Dermis microvascular lymphatic vessel endothelial cell (primary cell): ENCODE measurements at regions not wholly inside any gene's neighbourhood (a gene's known extent, or its start where the extent isn't known, plus 50 kb on each side); places are given as distances from the start of the nearest gene placed in this dataset.
A peak's percentile ranks its signal among the peaks of the same experiment; 100 is the strongest.
"Not testable (repeated sequence)": the region's sequence is repeated elsewhere in the genome, so short reads cannot be mapped to it uniquely, and the experiment has no call there.

Experiments
- DNase-seq, 2 donors: peaks; one replicate each; pipeline versions ENCODE4 v3.0.0 to v3.0.0-alpha.2; 2010; ENCODE audit warnings: low read depth in 2 of 2

DNA sequence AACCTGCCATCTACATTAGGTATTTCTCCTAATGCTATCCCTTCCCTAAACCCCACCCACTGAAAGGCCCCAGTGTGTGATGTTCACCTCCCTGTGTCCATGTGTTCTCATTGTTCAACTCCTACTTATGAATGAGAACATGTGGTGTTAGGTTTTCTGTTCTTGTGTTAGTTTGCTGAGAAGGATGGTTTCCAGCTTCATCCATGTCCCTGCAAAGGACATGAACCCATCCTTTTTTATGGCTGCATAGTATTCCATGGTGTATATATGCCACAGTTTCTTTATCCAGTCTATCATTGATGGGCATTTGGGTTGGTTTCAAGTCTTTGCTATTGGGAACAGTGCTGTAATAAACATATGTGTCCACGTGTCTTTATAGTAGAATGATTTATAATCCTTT lies 149.2 kb downstream of the PCDH7 start:
- DNase-seq, result not testable (repeated sequence)

DNA sequence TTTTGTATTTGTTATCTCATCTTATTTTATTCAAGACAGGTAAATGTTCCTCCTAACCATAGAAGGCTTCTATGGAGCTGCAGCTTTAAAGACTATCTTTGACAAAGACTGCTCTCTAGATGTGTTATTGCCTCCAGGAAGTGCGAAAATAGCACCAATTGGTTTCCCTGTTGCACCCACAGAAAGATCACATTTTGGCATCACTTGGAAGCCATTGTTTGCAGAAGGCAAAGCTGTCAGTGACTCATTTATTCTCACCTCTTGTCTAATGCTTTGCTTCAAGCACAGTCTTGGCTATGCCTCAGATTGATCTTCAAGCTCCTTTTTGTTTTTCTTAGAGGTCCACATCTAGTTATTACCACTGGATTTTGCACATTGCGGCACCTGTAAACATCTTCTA lies 150.3 kb downstream of the PCDH7 start:
- peak in 1 of 2 donors; percentile 11 for DNase-seq

DNA sequence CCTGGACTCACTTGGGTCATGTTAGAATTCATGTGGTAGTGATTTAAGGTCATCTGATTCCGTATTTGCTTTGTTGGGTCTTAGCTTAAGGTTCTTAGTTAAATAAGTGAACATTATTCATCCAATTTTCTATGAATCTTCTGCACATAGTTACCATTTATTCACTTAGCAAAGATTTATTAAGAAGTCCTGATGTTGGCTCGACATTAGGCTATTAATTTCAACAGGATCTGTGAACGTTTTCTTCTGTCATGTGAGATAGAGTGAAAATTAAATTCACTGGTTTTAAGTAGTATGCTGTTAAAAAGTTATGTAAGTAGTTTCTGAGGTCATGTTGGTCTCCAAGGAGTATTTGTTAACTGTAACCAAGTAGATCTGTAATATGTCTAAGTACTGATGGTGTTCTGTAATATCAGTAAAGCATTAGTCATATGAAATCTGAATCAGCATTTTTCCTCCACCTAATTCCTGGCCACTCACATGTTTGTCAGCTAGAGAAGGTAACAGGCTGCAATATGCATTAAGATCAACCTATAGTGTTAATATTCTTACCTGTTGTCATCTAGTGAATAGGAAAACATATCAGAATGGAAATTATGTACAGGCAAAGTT lies 155.6 kb downstream of the PCDH7 start:
- DNase-seq, result no peak

DNA sequence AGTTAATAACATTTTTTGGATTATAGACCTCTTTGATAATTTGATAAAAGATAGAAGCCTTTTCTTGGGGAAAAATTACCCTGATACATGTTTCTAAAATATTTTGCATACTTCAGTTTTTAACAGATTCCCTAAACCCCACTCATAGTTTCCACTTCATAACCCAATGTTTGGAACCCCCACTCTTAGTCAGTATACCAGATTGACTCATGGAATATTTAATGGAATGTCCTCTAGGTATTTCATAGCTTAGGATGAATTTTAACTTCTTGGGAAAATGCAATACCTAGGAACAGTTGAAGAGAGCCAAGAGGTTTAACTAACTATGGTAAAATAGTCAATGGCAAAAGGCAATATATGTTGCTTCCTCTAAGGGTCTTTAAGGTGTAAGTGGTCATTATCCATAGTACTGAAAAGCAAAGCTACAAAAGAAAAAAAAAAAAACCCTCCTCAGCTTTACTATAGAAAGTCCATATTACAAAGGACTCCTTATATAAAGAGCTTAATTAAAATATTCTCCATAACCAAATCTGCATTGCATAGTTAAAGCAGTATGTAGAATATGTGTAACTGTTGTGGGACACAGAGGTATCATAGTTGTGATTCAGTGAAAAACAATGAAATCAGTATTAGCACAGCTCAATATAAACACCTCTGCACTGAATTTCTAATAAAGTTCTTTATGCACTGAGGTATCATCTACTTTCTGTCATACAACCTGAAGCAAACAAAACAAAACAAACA lies 159.9 kb downstream of the PCDH7 start:
- no peak for DNase-seq

DNA sequence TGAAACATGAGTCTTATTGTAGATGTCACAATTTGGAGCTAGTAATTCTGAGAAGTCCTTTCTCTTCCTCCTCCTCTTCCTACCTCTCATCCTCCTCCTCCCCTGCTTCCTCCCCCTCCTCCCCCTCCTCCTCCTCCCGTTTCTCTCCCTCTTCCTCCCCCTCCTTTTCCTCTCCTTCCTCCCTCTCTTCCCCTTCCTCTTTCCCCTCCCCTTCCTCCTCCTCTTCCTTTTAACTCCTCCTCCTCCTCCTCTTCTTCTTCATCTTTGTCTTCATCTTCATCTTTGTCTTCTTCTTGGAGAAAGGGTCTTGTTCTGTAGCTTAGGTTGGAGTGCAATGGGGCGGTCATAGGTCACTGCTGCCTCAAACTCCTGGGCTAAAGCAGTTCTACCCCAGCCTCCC lies 161.8 kb downstream of the PCDH7 start:
- DNase-seq, result no peak

DNA sequence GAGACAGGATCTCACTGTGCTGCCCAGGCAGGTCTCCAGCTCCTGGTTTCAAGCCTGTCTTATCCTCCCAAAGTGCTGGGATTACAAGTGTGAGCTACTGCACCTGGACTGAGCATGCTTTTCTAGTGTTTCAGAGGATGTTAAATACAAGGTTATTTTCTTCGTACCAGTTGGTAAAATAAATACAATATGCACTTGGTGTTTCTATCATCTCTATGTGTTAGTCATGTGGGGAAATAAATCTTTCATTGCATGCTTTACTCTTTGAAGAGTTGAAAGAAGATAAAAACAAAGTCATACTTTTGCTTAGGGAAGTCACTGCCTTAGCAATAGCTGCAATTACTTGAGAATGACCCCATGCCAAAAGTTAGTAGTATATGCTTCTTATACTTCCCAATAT lies 162.3 kb downstream of the PCDH7 start:
- DNase-seq, result no peak

DNA sequence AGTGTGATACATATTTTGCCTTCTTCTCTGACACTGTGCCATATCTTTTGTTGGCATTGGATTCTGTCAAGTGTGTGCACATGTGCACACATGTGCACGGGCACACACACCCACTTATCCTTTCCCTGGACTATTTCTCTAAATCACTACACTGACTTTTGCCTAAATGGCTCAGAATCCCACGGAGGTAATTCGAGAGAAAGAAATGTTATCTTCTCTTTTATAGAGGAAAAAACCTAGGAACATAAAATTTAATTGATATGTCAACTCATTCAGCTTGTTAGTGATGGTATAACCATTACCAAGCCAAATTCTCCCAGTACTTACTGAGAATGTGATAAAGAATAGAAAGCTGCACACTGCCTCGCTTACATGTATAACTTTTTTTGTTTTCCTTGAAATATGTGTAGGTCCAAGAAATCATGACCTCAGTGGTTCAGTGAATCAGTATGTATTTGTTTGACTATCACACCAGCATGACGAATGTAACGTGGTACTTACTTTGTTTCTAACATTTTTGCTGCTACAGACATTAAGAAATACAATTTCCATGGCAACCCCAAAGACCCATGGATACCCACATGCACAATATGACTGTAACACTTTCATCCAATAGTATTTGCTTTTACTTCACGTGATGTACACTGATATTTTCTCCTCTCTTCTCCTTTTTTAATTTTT lies 163.0 kb downstream of the PCDH7 start:
- no peak for DNase-seq

DNA sequence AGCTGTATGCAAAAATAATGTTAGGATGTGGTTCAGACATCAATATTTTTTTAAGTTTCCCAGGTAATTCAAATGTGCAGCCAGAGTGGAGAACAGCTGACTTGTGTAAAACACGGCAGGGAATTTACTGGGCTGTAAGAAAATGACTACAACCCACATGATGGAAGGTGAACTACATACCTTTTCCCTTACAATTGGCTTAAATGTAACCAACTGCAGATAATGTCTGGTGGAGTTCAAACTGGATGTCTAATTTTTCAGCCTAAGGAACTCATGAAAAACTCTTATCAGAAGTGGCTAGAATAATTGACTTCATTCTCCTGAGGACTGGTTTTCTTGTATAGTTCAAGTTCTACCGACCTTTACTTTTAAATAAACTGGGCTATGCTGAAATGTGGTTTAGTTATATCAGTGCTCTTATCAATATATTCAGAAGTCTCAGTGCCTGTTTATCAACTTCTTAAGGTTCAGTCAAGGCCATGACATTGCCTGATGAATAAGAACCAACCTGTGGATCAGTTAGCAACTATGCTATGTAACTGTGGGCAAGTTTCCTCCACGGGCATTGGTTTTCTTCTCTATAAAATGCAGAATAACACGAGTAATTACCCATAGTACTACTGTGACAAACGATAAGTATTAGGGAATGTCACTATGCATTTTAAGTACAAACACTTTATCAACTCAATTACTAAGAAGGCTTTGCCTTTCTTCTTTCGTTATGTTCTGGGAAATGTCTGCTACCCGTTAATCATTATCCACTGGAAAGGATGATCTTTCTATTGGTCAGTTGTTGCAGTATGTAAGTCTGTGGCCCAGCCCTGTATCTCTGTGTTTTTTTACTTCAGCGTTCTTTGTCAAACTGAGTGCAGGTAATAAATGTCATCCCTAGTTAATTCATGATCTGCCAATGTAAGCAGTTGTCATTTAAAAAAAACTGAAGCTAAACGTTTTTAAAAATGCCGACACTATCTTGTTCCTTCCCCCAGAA lies 181.6 kb downstream of the PCDH7 start:
- no peak for DNase-seq

DNA sequence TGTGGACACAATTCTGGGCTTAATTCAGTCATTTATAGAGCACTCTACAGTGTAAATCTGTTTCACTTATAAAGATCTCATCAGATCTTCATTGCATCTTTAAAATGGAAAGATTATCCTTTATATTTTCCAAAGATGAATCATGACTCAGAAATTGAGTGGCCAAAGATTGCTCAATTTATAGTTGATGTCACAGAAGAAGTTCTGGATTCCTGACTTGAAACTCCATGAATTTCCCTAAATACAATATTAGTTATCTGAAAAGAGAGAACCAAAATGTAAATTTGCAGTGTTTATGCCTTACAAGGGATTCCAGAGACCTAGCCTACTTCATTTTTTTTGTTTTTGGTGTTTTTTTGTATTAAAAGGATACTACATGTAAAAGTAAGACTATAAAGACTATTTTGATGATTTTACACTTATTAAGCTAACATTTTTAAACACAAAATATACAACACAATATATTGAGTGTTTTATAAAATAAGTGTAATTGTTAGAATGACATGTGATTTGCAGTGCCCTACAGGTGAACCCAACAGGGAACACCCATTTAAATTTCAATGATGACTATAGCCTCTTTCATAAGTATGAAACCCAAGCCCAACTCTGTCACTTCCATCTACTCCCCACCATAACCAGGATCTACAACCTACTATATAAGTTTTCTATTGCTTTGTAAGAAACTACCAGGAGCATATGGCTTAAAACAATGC lies 183.5 kb downstream of the PCDH7 start:
- no peak for DNase-seq

DNA sequence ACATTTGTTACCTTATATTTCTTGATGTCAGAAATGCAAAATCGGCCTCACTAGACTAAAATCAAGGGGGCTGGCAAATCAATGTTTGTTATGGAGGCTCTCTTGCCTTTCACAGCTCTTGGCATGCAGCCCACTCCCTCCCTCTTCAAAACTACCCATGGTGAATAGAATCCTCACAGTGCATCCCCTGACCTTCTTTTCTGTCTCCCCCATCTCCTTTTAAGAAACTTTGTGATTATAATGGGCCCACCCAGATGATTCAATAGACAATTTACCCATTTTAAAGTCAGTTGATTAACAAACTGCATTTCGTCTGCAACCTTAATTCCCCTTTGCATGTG lies 184.0 kb downstream of the PCDH7 start:
- no peak for DNase-seq

DNA sequence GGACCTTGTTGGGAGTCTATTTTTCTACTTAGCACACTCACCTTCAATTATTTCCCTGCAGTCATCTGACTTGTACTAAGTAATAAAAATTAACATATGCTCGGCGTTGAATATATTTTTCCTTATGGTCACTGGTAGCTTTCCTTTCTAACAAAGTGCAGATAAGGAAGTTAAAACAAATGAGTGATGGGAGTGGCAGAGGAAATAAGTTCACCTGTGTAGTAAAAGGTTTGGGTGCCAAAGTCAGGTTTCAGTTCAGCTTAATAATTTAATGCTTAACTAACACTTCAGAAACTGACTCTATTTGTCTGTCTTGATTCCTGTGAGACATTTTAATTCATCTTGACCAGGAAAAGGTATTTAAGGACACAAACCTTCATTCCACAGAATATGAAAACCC lies 184.4 kb downstream of the PCDH7 start:
- DNase-seq, result no peak

DNA sequence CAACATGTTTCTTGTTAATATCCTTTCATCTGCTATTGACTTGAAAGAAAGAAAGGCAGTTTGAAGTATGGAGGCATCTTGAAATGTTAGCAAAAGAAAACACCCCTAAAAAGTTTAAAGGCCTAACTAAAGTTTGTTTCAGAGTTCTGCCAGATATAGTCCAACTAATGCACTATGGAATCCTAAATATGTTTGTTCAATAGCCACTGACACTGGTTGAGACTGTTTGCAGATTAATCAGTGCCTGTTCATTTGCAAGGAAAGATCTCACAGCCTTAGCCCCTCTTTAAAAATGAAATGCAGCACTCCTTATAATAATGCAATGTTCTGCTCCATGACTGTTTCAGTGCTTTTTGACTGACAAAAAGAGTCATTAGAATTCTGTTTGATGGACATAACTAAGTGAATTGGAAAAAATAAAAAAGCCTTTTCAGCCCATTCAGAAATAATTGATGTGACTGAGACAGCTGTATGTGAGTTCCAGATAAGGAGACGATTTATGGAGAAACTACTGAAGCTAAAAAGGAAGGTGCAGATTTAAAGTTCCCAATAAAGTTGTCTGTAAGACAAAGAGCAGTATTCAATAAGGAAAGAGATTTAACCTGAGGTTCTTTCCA lies 192.0 kb downstream of the PCDH7 start:
- DNase-seq, result no peak

DNA sequence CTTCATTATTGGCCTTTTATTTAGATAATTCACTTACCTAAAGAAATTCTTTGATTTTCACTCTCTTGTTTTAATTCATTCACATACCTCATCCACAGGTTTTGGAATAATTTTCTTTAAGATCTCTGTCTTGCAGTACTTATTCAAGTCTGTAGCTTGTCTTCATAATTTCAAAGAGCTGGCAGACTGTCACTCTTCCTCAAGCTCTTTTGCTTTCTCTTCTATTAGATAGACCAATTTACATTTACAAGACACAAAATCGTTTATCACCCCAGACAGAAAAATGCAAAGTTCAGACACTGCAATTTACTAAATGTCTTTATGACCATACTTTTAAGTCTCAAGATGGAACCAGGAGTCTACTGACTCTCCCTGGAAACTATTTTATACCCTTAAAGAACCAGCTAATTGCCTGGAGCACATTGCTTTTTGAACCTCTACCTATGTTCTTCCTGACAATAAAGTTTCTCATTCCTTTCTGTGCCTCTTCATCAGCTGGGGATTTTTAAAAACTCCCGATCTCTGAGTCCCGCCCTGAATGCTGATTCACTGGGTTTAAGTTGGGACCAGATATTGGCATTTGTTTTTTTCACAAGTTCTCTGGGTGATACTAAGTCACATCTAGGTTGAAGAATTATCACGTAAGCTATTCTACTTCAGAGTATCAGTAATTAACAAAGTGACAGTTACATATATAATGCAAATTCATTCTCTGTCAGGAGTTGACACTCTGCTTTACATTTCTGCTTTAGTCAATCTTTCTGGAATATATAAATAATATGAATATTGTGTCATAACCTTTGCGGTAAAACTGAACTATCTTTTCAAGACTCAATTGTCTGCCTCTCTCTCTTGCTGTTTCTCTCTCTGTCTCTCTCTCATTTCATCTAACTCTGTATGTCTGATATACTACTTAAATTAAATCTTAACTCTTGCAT lies 196.4 kb downstream of the PCDH7 start:
- no peak for DNase-seq

DNA sequence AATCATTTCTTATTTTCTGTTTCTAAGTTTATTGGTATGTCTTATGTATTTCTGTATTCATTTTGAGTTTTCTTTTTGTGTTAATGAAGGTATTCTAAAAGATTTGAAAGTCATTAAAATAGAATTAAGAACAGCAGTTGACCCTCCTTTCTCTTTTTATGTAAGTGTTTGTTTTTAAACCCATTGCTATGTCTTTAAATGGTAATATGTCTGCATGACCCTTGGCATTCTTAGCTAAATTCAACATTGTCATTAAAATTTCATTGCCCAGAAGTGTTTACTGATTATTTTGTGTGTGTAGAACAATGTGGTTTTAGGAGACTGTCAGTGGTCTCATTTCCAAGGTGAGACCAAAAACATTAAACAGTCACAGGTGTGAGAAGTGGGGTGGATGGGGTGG lies 197.8 kb downstream of the PCDH7 start:
- DNase-seq, result no peak

DNA sequence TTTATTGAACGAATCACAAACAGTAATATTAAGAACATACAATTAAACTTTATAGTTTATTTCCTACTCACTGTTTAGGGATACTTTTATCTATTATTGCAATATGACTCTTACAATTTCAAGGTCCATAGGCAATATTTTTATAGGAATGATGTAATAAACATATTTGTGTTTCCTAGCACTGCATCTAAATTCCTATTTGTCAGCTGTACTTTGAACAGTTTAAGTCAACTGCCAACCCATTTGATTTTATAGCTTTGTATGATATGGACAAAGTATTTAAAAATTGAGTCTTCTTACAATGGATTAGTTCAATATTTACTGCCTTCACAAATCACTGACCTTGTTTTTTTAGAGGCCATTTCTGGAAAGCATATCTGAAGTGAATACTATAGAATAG lies 199.3 kb downstream of the PCDH7 start:
- no peak for DNase-seq

DNA sequence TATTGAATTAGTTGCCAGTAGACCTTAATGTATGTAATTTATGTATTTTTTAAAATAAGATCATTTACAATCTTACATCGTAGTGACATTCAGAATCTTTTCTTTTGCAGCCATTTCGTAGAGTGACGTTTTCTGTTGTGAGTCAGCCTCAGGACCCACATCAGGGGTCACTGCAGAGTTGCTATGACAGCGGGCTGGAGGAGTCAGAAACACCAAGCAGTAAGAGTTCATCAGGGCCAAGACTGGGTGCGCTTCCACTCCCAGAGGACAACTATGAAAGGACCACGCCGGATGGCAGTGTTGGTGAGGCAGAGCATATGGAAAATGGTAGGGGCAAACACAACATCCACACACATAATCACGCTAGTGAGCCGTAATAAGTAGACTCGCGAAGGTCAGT lies 199.9 kb downstream of the PCDH7 start:
- DNase-seq, result no peak

DNA sequence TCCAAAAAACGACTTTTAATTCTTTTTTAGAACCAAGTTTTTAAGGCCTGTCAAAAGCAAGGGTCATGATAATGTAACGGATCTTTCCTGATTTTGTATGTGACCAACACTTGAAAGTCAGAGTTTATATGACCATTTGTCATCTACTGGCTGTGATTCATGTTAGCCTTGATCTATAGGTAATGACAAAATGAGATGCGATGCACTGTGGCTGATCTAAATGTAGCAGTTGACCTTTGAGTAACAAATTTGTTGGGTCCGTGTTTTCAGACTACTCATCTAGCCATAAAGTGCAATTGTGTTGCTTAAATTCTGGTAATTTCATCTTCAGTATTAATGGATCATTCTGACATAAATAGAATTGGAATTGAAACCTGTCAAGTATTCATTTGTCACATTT lies 202.5 kb downstream of the PCDH7 start:
- no peak for DNase-seq

DNA sequence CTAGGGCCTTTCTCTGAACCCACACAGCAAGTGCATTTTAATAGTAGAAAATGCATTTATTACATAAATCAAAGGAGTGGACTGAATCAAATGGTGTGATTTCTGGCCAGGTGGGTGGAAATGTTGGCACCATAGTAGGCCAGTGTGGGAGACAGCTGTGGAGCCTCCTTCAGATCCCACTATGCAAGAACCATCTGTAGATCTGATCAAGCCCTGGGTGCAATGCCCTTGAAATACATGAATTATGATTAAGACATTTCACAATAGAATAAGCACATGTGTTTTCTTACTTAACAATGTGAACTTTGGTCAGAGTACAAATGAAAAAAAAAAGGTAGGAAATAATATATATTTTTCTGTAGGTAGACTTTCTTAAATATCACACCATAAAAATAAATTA lies 204.3 kb downstream of the PCDH7 start:
- no peak for DNase-seq

DNA sequence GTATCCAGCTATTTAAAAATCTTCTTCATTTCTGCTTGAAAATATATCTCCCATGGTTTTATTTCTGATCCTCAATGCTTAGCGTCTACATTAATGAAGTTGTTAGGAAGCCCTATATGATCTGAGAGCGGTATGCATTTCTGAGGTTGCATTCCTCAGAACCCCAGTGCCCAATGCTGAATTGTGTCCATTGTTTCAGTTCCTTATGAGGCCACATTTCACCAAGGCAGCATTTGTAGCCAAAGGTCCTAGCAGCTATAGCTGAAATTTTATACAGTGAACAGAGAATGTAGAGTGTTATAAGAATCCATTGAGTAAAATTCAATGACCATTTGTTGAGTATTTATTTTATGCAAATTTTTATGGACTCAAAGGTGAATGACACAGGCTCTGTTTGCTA lies 209.5 kb downstream of the PCDH7 start:
- no peak for DNase-seq

DNA sequence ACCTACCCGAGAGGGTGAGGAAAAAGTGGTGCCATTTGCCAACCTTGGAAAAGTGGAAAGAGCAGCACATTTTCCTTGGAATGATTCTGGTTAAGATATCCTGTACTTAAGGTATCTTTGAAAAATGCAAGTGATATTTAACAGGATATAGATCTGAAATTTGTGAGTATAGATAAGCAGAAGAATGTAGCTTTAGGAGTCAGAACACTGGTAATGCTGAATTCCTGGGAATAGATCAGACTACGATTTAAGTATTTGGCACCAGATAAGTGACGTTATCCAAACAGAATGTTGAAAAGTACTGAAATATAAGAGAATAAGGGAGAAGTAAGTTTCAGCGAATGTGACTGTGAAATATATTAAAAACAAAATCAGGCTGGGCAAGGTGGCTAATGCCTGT lies 210.1 kb downstream of the PCDH7 start:
- no peak for DNase-seq
